K562 (cell line): ENCODE measurements at regions not wholly inside any gene's neighbourhood (a gene's known extent, or its start where the extent isn't known, plus 50 kb on each side); places are given as distances from the start of the nearest gene placed in this dataset.

ENCODE experiments used
- ARHGAP35 ChIP-seq: fragments of 450-650 bp; IDR thresholded peaks from 2 replicates; pipeline ENCODE4 v1.6.1; 2018; ENCODE audit not compliant: partially characterized antibody
- ATF1 ChIP-seq, 2 experiments: fragments of 450-650 bp in 1 of 2; IDR thresholded peaks; 2 replicates each; pipeline ENCODE4 v1.6.1; 2016; ENCODE audit warnings: missing compliant biosample characterization in 1 of 2, missing genetic modification characterization in 1 of 2
- C11orf30 ChIP-seq: fragments of 450-650 bp; IDR thresholded peaks from 2 replicates; pipeline ENCODE4 v1.6.1; 2016; ENCODE audit warnings: low read depth, mild to moderate bottlenecking
- EHMT2 ChIP-seq: fragments of 450-650 bp; IDR thresholded peaks from 2 replicates; pipeline ENCODE4 v1.6.1; 2018; ENCODE audit warnings: antibody characterized with exemption
- HMGN3 ChIP-seq: IDR thresholded peaks from 2 replicates; pipeline ENCODE4 v1.6.1; 2011; ENCODE audit warnings: borderline replicate concordance, low read depth, mild to moderate bottlenecking, mixed read lengths, low read length; ENCODE audit not compliant: insufficient read length; ENCODE audit errors: extremely low read depth
- IRF2 ChIP-seq: sonication (generic); formaldehyde crosslinking; IDR thresholded peaks from 2 replicates; pipeline ENCODE4 v1.8.1; 2022; ENCODE audit warnings: mild to moderate bottlenecking, missing genetic modification reagents
- TSHZ1 ChIP-seq: fragments of 250-450 bp; sonication (Bioruptor Pico); IDR thresholded peaks from 2 replicates; pipeline ENCODE4 v1.4.0; 2020; ENCODE audit warnings: mild to moderate bottlenecking, moderate library complexity
- U2AF1 ChIP-seq: fragments of 200-400 bp; formaldehyde crosslinking; optimal IDR thresholded peaks from 2 replicates; pipeline ENCODE3; 2017; ENCODE audit warnings: mild to moderate bottlenecking, low read depth, low read length, moderate library complexity
- ZBTB2 ChIP-seq: fragments of 450-650 bp; IDR thresholded peaks from 2 replicates; pipeline ENCODE4 v1.6.1; 2016; ENCODE audit warnings: antibody characterized with exemption
- ZNF644 ChIP-seq: fragments of 200-800 bp; sonication (Bioruptor generic); IDR thresholded peaks from 2 replicates; pipeline ENCODE4 v1.6.1; 2016; ENCODE audit warnings: low read depth, missing genetic modification characterization, missing compliant biosample characterization
- TF ChIP-seq, protein P1 (sequence below): fragments of 450-650 bp; formaldehyde crosslinking; IDR thresholded peaks from 2 replicates; pipeline ENCODE4 v1.4.0; 2020; ENCODE audit warnings: mild to moderate bottlenecking, moderate library complexity

- no peak for TF ChIP-seq IRF2
- no peak for TF ChIP-seq C11orf30
- TF ChIP-seq, protein P1, sequence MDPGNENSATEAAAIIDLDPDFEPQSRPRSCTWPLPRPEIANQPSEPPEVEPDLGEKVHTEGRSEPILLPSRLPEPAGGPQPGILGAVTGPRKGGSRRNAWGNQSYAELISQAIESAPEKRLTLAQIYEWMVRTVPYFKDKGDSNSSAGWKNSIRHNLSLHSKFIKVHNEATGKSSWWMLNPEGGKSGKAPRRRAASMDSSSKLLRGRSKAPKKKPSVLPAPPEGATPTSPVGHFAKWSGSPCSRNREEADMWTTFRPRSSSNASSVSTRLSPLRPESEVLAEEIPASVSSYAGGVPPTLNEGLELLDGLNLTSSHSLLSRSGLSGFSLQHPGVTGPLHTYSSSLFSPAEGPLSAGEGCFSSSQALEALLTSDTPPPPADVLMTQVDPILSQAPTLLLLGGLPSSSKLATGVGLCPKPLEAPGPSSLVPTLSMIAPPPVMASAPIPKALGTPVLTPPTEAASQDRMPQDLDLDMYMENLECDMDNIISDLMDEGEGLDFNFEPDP (CRISPR knock-in tag), result no peak
- 0 out of 2 replicates have a peak, but pooled peaks have one; percentile 35 for TF ChIP-seq ZNF644 (tag)
- TF ChIP-seq U2AF1, result no peak
- no peak for TF ChIP-seq TSHZ1 (CRISPR knock-in tag)
- no peak for TF ChIP-seq ARHGAP35
- TF ChIP-seq ZBTB2, result no peak
- TF ChIP-seq EHMT2, result peak; percentile 96
- no peak for TF ChIP-seq HMGN3
- no peak for TF ChIP-seq ATF1 (CRISPR knock-in tag; IDR thresholded peaks at IDR 0.05)
- no peak for TF ChIP-seq ATF1 (tag; IDR thresholded peaks at IDR 0.05)
Measured at GRCh38 chr1:29465755-29466154, 229.4 kb downstream of the PTPRU start (continued).
